OCI-LY7 (cell line): ENCODE measurements at regions not wholly inside any gene's neighbourhood (a gene's known extent, or its start where the extent isn't known, plus 50 kb on each side); places are given as distances from the start of the nearest gene placed in this dataset.

Source experiments
- CTCF ChIP-seq: fragments of 200-600 bp; sonication (generic); conservative IDR thresholded peaks from 2 replicates; pipeline ENCODE4 v1.5.1; 2014; ENCODE audit warnings: mild to moderate bottlenecking, antibody characterized with exemption, low read length, moderate library complexity, mixed read lengths
- EZH2phosphoT487 ChIP-seq: fragments of 200-600 bp; sonication (generic); IDR thresholded peaks from 2 replicates; pipeline ENCODE4 v1.6.1; 2018; ENCODE audit warnings: low read depth, borderline replicate concordance, mild to moderate bottlenecking, mixed run types, antibody characterized with exemption, low read length, moderate library complexity, mixed read lengths

- no peak for TF ChIP-seq CTCF
- TF ChIP-seq EZH2phosphoT487: no peak
These were observed 77.5 kb downstream of the CDCA7 start for GRCh38 chr2:173432049-173432754.
